ENCODE measurements at regions not wholly inside any gene's neighbourhood (a gene's known extent, or its start where the extent isn't known, plus 50 kb on each side); places are given as distances from the start of the nearest gene placed in this dataset.

- TF ChIP-seq ZNF639 (CRISPR knock-in tag; conservative IDR thresholded peaks at IDR 0.05) (peak; percentile 54; the same call in 1 of the 2 replicates), JARID2 (CRISPR knock-in tag; IDR thresholded peaks at IDR 0.05; ENCODE audit: insufficient replicate concordance) (no peak), SYNCRIP (IDR thresholded peaks at IDR 0.05; ENCODE audit: insufficient read depth, low read depth, low read length) (no peak), ZNF234 (CRISPR knock-in tag; conservative IDR thresholded peaks at IDR 0.05) (no peak), HINFP (CRISPR knock-in tag; IDR thresholded peaks at IDR 0.05; ENCODE audit: low read depth) (no peak), ZBTB37 (CRISPR knock-in tag; IDR thresholded peaks at IDR 0.05) (no peak), ZNF263 (CRISPR knock-in tag; IDR thresholded peaks at IDR 0.05) (0 out of 2 replicates have a peak, but pooled peaks have one; percentile 18), TSC22D2 (CRISPR knock-in tag; IDR thresholded peaks at IDR 0.05; ENCODE audit: borderline replicate concordance) (no peak), SMAD1 (CRISPR knock-in tag; IDR thresholded peaks at IDR 0.05; ENCODE audit: borderline replicate concordance, low read depth) (no peak), ZNF513 (CRISPR knock-in tag; conservative IDR thresholded peaks at IDR 0.05) (no peak), ZNF33A (CRISPR knock-in tag; IDR thresholded peaks at IDR 0.05; ENCODE audit: borderline replicate concordance) (no peak), ZBTB34 (CRISPR knock-in tag; IDR thresholded peaks at IDR 0.05) (no peak), EED (CRISPR knock-in tag; IDR thresholded peaks at IDR 0.05) (no peak), GPN1 (CRISPR knock-in tag; IDR thresholded peaks at IDR 0.05; ENCODE audit: borderline replicate concordance) (no peak), ZNF839 (CRISPR knock-in tag; IDR thresholded peaks at IDR 0.05; ENCODE audit: borderline replicate concordance) (no peak), PRMT3 (CRISPR knock-in tag; IDR thresholded peaks at IDR 0.05; ENCODE audit: borderline replicate concordance, low read depth) (no peak), ZNF761 (CRISPR knock-in tag; conservative IDR thresholded peaks at IDR 0.05) (no peak; the same call in 1 of the 2 replicates), ZNF496 (CRISPR knock-in tag; IDR thresholded peaks at IDR 0.05; ENCODE audit: insufficient replicate concordance) (no peak), TIGD3 (CRISPR knock-in tag; IDR thresholded peaks at IDR 0.05; ENCODE audit: borderline replicate concordance) (no peak), JUN (CRISPR knock-in tag; IDR thresholded peaks at IDR 0.05) (peak; percentile 59; the same call in 1 of the 2 replicates), NCOA5 (CRISPR knock-in tag; IDR thresholded peaks at IDR 0.05) (no peak)
Measured at GRCh38 chr9:110125207-110125751, 82.7 kb downstream of the C9orf152 start (continued).
